HepG2 (cell line): ENCODE measurements at regions not wholly inside any gene's neighbourhood (a gene's known extent, or its start where the extent isn't known, plus 50 kb on each side); places are given as distances from the start of the nearest gene placed in this dataset.

Experiments used
- NR3C1 ChIP-seq: sonication (generic); formaldehyde crosslinking; IDR thresholded peaks from 2 replicates; pipeline ENCODE4 v1.4.0; 2020; ENCODE audit warnings: missing genetic modification reagents
- PHF8 ChIP-seq: sonication (generic); formaldehyde crosslinking; IDR thresholded peaks from 2 replicates; pipeline ENCODE4 v1.5.0; 2020; ENCODE audit warnings: missing genetic modification reagents
- SMYD3 ChIP-seq: sonication (generic); formaldehyde crosslinking; IDR thresholded peaks from 2 replicates; pipeline ENCODE4 v1.8.1; 2023; ENCODE audit warnings: mild to moderate bottlenecking, missing genetic modification reagents
- ZBTB42 ChIP-seq: sonication (generic); formaldehyde crosslinking; IDR thresholded peaks from 2 replicates; pipeline ENCODE4 v1.5.0; 2020; ENCODE audit warnings: mild to moderate bottlenecking, missing genetic modification reagents
- ZNF142 ChIP-seq: sonication (generic); formaldehyde crosslinking; IDR thresholded peaks from 2 replicates; pipeline ENCODE4 v1.4.0; 2020; ENCODE audit warnings: missing genetic modification reagents
- ZNF281 ChIP-seq: sonication (generic); formaldehyde crosslinking; IDR thresholded peaks from 2 replicates; pipeline ENCODE4 v1.4.0; 2020; ENCODE audit warnings: missing genetic modification reagents, borderline replicate concordance
- ZNF839 ChIP-seq: sonication (generic); formaldehyde crosslinking; IDR thresholded peaks from 2 replicates; pipeline ENCODE4 v1.4.0; 2020; ENCODE audit warnings: missing genetic modification reagents, mild to moderate bottlenecking, borderline replicate concordance

- TF ChIP-seq ZNF142 (CRISPR knock-in tag) (no peak), NR3C1 (CRISPR knock-in tag) (no peak), ZBTB42 (CRISPR knock-in tag) (no peak), ZNF281 (no peak), ZNF839 (CRISPR knock-in tag) (no peak), SMYD3 (CRISPR knock-in tag) (no peak), PHF8 (no peak)
Observed at GRCh38 chr3:16675805-16676204, 70.6 kb upstream of the DAZL start (continued).
